NCI-H1417 (cell line): ENCODE measurements at regions not wholly inside any gene's neighbourhood (a gene's known extent, or its start where the extent isn't known, plus 50 kb on each side); places are given as distances from the start of the nearest gene placed in this dataset.

ENCODE experiments used
- DNase-seq, 3 experiments: peaks; one replicate each; lab custom pipeline; 2025; lab: John Stamatoyannopoulos, UW

DNA sequence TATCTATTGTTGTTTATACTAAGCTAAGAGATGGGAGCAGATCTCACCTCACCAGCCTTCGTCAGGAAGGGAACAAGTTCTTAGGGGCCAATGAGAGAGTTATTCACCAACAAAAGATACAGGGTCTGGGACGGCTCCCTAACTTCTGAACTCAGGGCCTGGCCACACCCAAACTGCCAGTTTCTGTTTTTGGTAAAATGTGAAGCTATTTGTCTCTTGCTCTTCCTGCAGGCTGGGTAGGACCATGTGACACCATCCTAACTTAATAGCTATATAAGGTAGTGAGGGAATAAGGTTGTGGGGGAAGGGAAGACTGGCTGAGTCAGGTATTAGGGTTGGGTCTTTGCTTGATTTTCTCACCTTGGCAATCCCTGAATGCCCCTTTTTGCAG lies 480.5 kb downstream of the KDM4C start:
- DNase-seq: no peak

DNA sequence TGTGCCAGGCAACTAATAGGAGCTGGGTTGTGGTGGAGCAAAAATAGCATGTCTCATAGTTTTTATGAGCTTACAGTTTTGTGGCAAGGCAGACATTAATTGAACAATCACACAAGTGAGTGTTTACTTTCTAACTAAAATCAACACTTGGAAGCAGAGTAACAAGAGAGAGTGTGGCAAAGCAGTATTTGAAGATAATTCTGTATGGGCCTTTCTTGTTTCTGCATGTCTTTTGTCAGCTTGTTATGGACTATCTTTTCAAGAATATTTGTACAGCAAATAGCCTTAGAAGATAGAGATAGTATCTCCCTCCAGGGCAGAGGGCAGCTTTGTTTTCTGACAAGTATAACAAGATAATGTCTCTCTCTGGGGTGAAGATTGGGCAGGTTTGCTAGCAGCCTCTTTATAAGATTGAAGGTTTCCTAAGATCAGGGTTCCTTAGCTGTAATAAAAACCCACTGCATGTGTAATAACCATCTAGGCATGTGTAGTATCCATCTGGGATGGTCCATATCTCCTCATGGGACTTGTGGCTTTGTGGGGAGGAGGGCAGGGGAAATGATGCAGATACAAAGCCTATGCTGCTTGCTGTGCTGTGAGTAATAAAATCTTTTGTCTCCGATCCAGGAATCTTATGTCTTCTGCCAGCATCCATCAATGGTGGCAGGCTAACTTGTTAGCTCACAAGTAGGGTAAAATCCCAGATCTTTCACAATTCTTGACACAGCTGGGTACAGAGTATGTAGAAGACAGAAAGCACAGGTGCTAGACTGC lies 479.9 kb downstream of the KDM4C start:
- DNase-seq: peak in 2 of 3 experiments; percentile 58 to 61

GRCh38 chr9:7236186-7236585 lies 478.4 kb downstream of the KDM4C start:
- no peak for DNase-seq

GRCh38 chr9:7234144-7234543 lies 476.4 kb downstream of the KDM4C start:
- DNase-seq: no peak

DNA sequence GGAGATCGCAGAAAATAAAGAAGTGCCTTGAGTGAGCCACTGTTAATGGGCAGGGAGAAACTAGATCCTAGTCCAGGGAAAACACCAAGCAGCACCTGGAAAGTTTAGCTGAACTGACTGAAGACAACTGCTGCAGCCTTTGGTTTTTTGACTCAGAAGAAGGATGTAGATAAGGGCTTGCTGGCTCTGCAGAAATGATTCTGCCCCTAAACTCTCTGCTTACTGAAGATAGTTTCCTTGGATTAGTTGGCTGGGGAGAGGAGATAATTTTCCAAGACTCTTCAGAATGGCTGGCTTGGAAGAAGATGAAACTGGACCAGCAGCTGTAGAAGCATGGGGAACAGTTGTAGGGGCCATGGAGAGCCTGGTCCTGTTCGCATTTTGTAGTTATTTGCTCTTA lies 471.8 kb downstream of the KDM4C start:
- DNase-seq: no peak

- DNase-seq: peak in 1 of 3 experiments; percentile 8
These were observed 471.0 kb downstream of the KDM4C start for GRCh38 chr9:7228726-7229125.

- no peak for DNase-seq
These were observed 470.2 kb downstream of the KDM4C start for GRCh38 chr9:7227951-7228350.

DNA sequence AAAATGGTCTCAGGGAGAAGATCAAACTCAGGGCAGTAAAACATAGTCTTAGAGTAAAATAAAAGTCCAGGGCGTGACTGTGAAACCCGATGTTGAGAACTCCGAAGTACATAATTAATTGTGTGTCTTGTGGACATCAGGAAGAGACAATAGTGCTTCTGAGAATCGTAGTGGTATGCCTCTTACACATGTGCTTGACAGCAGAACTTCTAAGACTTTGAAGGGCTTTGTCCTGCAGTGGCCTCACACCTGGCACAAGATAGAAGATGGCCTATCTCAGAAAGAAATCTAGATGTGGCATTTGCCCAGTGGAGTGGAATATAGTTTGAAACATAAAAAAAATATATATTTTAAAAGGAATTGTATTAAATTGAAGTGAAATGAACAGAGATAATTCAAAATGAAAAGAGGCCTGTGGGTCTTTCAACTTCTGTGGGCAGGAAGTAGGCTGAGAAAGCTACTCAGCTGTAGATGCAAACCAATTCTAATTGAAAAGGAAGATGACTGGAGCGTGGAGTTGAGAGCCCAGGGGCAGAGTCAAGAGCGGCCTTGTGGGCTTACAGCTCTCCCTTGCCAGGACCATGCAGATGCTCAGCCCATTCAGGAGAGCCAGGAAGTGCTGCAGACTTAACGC lies 468.4 kb downstream of the KDM4C start:
- no peak for DNase-seq
